HUES64 (cell line): ENCODE measurements at regions not wholly inside any gene's neighbourhood (a gene's known extent, or its start where the extent isn't known, plus 50 kb on each side); places are given as distances from the start of the nearest gene placed in this dataset.

Experiments used
- H3K27ac ChIP-seq: 2 replicates; pipeline ENCODE4 v1.7.0; 2013; ENCODE audit warnings: low read depth, low read length, inconsistent platforms
- H3K27me3 ChIP-seq: 2 replicates; pipeline ENCODE4 v1.6.1; 2013; ENCODE audit warnings: mild to moderate bottlenecking, low read length; ENCODE audit not compliant: insufficient read depth
- H3K36me3 ChIP-seq: 2 replicates; pipeline ENCODE4 v1.6.1; 2013; ENCODE audit warnings: mild to moderate bottlenecking, low read length; ENCODE audit not compliant: insufficient read depth
- H3K4me1 ChIP-seq: 2 replicates; pipeline ENCODE4 v1.6.1; 2013; ENCODE audit warnings: mild to moderate bottlenecking, low read length, moderate library complexity; ENCODE audit not compliant: insufficient read depth
- H3K4me3 ChIP-seq: 2 replicates; pipeline ENCODE4 v1.5.1; 2013; ENCODE audit warnings: mild to moderate bottlenecking, low read length, moderate library complexity
- H3K9ac ChIP-seq: 2 replicates; pipeline ENCODE4 v1.6.1; 2013; ENCODE audit warnings: mild to moderate bottlenecking, low read depth, low read length
- H3K9me3 ChIP-seq: 2 replicates; pipeline ENCODE4 v1.6.1; 2013; ENCODE audit warnings: low read depth, low read length; ENCODE audit not compliant: insufficient read depth
- WGBS: fragments of 150-250, 120-280 bp; methylation state at CpG from one replicate; pipeline ENCODE4 v1.1.7; 2013; ENCODE audit warnings: missing lambda C conversion rate; 5-methylcytosine and 5-hydroxymethylcytosine counted together

DNA sequence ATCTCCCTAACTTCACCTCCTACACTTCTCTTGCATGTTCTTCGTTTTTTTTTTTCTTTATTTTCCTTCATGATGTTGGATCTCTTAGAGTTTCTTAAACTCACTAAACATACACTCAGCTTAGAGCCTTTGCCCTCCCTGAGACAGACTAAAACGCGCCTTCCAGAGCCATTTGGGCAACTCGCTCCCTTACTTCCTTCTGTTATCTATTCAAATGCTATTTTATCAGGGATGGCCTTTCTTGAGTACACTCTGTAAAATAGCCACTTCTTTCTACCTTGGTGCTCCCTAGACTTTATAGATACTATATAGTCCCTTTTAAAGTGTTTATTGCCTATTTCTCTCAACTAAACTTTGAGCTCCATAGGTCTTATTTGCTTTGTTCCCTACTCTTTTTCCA lies 598.2 kb upstream of the NECTIN3 start:
- H3K27ac ChIP-seq, result no peak overlapping the region
- no peaks in the 10 kb centered on the region for H3K36me3 ChIP-seq
- H3K9ac ChIP-seq, result no peak overlapping the region
- H3K9me3 ChIP-seq, result no peaks in the 10 kb centered on the region
- H3K4me1 ChIP-seq, result no peaks in the 10 kb centered on the region
- H3K4me3 ChIP-seq, result no peak overlapping the region
- H3K27me3 ChIP-seq, result no peaks in the 10 kb centered on the region
- WGBS, result 84% methylated on average over 4 of the region's 4 CpGs

DNA sequence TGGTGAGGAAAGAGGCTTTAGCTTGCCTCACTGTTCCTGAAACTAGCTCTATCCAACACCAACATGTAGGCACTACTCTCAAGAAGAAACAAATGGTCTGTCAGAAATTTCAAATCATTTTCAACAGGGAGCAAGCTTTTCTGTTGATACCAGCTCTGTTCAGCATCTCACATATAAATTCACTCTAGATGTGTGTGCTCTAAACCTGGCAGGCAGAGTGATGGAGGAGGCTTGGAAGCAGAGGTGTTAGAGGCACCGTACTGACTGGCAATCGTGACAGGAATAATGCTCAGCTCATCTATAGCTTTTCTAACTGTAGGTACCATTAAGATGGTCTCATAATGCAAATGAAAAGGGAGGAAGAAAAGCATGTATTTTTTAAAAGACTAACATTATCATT lies 597.2 kb upstream of the NECTIN3 start:
- H3K4me3 ChIP-seq, result no peak overlapping the region
- no peaks in the 10 kb centered on the region for H3K4me1 ChIP-seq
- no peaks in the 10 kb centered on the region for H3K9me3 ChIP-seq
- no peaks in the 10 kb centered on the region for H3K36me3 ChIP-seq
- H3K27ac ChIP-seq, result no peak overlapping the region
- no peaks in the 10 kb centered on the region for H3K27me3 ChIP-seq
- H3K9ac ChIP-seq, result no peak overlapping the region
- 94% methylated on average over 2 of the region's 2 CpGs for WGBS

DNA sequence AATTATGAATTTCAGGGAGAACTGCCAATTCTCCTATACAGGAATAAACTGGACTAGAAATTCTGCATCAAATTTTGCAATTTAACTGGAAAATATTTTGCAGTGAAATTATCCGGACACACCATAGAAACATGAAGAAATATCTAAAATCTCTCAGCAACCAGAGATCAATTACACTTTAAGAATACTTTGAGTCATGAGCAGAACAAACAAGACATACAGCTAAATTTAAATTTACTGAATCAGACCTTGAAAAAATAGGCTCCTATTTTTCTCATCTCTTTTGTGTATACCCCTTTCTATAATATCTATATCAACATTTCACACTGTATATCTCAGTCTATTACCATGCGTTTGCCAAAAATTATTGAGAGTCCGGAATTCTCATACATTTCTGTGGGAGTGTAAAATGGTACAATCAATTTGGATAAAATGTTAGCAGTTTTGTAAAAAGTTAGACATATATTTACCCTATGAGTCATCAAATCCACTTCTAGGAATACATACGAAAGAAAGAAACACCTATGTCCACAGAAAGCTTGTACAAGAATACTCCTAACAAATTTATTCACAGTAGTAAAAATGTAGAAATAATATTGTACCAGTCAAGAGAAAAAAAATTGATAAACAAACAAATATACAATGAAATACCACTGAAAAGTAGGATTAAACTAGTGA lies 593.1 kb upstream of the NECTIN3 start:
- Histone ChIP-seq H3K9me3 (peaks cover 3% of the 10 kb centered on the region; the same call in 1 of the 2 replicates), H3K4me1 (no peaks in the 10 kb centered on the region), H3K36me3 (no peaks in the 10 kb centered on the region), H3K27me3 (no peaks in the 10 kb centered on the region), H3K27ac (no peak overlapping the region), H3K4me3 (no peak overlapping the region), H3K9ac (no peak overlapping the region)
- WGBS, result 99% methylated on average over 2 of the region's 4 CpGs

DNA sequence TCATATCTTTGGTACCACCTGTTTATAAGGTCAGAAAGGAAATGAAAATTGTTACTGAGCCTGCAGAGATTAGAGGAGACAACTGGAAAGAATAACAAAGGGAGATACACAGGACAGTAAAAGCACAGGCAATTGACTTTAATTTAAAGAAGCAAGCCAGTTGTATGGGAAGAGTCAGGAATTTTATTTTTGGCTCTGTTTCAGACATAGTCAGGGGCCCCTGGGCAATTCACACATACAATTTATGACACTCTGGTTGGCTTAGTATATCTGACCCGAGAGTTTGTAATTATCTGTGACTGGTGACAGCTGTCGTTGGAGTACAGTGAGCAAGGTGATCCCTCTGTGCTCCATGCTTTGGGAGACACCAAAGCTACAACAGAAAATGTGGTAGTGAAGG lies 591.9 kb upstream of the NECTIN3 start:
- H3K27me3 ChIP-seq, result no peaks in the 10 kb centered on the region
- no peak overlapping the region for H3K4me3 ChIP-seq
- H3K9ac ChIP-seq, result no peak overlapping the region
- 97% methylated on average over 2 of the region's 2 CpGs for WGBS
- no peak overlapping the region for H3K27ac ChIP-seq
- H3K9me3 ChIP-seq, result peaks cover 8% of the 10 kb centered on the region; the same call in 1 of the 2 replicates
- no peaks in the 10 kb centered on the region for H3K36me3 ChIP-seq
- H3K4me1 ChIP-seq, result no peaks in the 10 kb centered on the region

DNA sequence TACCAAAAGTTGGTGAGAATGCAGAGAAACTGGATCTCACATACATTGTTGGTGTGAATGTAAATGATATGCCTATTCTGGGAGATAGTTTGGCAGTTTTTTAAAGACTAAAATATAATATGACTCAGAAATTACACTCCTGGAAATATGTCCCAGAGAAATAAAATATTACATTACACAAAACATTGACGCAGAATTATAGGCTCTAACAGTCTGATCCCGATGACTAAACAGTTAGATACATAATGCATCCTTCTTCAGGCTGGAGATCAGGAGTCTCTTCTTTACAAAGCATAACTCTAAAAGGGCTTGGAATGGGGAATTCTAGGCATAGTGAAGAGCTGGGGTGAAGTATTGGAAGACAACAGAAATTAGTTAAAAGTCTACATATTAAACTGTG lies 586.2 kb upstream of the NECTIN3 start:
- Histone ChIP-seq H3K9me3 (peaks cover 35% of the 10 kb centered on the region), H3K4me1 (no peaks in the 10 kb centered on the region), H3K4me3 (no peak overlapping the region), H3K27ac (no peak overlapping the region), H3K9ac (no peak overlapping the region), H3K36me3 (no peaks in the 10 kb centered on the region), H3K27me3 (no peaks in the 10 kb centered on the region)
- 97% methylated on average over 2 of the region's 2 CpGs for WGBS

DNA sequence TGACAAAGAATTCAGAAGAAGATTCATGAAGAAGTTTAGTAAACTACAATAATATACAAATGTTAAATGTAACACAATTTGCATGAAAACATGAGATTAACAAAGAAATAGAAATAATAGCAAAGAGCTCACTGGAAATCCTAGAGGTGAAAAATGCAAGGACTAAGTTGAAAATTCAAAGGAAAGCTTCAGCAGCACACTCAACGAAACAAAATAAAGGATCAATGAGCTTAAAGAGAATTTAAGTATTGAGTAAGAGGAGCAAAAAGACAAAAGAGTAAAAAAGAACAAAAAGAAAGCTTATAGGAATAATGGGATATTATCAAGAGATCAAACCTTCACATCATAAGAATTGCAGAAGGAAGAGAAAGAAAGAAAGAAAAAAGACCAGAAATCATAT lies 583.8 kb upstream of the NECTIN3 start:
- Histone ChIP-seq H3K36me3 (no peaks in the 10 kb centered on the region), H3K4me3 (no peak overlapping the region), H3K4me1 (peaks cover 12% of the 10 kb centered on the region), H3K27me3 (no peaks in the 10 kb centered on the region), H3K9me3 (peaks cover 35% of the 10 kb centered on the region), H3K27ac (no peak overlapping the region), H3K9ac (no peak overlapping the region)
- WGBS, result 100% methylated on average over 1 of the region's 1 CpG

DNA sequence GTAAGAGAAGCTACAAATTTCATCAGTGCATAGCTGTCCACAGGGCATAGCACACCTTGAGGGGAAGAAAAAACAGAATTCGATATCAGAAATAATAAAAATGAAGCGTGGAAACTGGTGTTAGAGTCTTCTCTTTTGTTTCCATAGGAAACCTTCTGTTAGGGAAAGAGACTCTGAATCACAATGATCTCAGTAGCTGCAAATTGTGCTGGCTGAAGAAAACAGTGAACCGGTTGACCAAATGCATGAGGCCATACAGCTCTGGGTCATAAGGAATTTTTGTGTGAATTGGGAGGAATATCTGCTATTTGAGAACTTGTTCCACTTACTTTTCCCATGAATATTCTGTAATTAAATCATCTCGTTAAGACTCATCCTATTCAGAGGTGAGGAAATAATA lies 580.2 kb upstream of the NECTIN3 start:
- H3K4me1 ChIP-seq, result peaks cover 12% of the 10 kb centered on the region
- 0 out of 2 replicates have a peak overlapping the region, but pooled peaks have one; percentile 21 for H3K27ac ChIP-seq
- no peaks in the 10 kb centered on the region for H3K27me3 ChIP-seq
- 67% methylated on average over 3 of the region's 4 CpGs for WGBS
- H3K4me3 ChIP-seq, result no peak overlapping the region
- no peaks in the 10 kb centered on the region for H3K36me3 ChIP-seq
- peaks cover 21% of the 10 kb centered on the region for H3K9me3 ChIP-seq
- no peak overlapping the region for H3K9ac ChIP-seq

DNA sequence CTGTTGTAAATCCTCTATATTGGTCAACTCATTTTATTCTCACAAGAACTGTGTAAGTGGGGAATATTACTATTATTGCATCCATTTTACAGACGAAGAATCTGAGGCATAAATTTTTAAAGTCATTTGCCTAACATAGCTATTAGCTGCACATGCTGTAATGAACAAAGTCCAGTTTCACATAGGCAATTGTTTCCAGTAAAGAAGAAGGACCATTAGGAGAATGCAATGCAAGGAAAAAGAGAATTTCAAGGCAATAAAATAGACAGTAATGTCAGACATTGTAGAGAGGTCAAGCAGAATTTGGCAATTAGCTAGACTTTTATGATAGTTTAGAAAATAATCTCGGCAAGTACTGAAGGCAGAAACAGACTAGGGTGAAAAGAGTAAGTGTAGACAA lies 578.7 kb upstream of the NECTIN3 start:
- Histone ChIP-seq H3K36me3 (no peaks in the 10 kb centered on the region), H3K27ac (no peak overlapping the region), H3K27me3 (no peaks in the 10 kb centered on the region), H3K4me1 (peaks cover 12% of the 10 kb centered on the region), H3K4me3 (no peak overlapping the region), H3K9me3 (peaks cover 8% of the 10 kb centered on the region; the same call in 1 of the 2 replicates), H3K9ac (no peak overlapping the region)
- WGBS, result 92% methylated on average over 2 of the region's 2 CpGs

DNA sequence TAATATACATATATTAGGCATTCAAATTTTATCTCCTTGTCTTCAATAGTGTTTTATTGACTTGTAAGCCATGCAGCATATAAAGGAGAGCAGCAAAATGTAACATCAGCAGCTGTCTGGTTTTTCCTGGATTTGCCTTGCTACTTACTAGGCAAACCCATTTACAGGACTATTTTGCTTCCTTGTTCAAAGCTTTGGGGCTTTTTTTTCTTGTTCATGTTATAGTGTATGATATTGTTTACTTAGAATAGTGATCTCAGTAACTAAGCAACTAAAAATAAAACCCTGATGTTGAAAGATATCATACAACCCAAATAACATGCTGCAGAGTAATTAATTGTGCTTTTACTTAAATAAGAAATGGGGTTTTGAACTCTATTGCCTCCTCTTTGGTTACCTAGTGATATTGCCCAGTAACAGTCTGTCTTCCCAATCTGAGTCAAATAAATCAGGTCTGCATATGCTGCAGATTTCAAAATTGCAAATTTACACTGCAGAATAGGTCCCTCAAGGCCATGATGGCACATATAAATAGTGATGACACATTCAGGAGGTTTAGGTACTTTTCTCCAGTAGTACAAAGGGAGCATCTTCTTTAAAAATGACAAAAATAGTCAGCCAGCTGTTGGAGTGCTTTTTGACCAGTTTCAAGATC lies 578.1 kb upstream of the NECTIN3 start:
- Histone ChIP-seq H3K36me3 (no peaks in the 10 kb centered on the region), H3K27me3 (no peaks in the 10 kb centered on the region), H3K9me3 (peaks cover 3% of the 10 kb centered on the region; the same call in 1 of the 2 replicates), H3K4me1 (peaks cover 12% of the 10 kb centered on the region), H3K4me3 (no peak overlapping the region), H3K27ac (no peak overlapping the region), H3K9ac (no peak overlapping the region; the same call in 1 of the 2 replicates)

DNA sequence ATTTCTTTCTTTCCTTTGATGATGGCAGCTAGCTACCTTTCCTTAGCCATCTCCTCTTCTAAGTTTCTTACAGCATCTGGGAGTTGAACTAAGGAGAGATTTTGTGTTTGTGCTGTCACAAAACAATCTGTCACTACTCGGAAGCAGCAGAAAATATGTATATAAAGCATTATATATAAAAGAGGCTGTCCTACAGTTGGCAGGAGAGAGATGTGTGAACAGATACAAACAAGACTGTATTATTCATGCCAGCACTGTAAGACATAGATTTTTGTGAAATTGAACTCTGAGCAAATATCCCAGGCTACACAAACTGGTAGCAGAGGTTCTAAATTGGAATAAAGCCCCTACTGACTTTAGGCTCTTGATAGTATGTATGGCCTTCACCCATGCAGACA lies 577.5 kb upstream of the NECTIN3 start:
- H3K4me1 ChIP-seq, result peaks cover 12% of the 10 kb centered on the region
- no peaks in the 10 kb centered on the region for H3K27me3 ChIP-seq
- no peaks in the 10 kb centered on the region for H3K36me3 ChIP-seq
- H3K27ac ChIP-seq, result no peak overlapping the region
- H3K9me3 ChIP-seq, result no peaks in the 10 kb centered on the region
- H3K9ac ChIP-seq, result no peak overlapping the region; the same call in 1 of the 2 replicates
- no peak overlapping the region for H3K4me3 ChIP-seq
- no CpG with 5 or more reads among the region's 1 CpG for WGBS

DNA sequence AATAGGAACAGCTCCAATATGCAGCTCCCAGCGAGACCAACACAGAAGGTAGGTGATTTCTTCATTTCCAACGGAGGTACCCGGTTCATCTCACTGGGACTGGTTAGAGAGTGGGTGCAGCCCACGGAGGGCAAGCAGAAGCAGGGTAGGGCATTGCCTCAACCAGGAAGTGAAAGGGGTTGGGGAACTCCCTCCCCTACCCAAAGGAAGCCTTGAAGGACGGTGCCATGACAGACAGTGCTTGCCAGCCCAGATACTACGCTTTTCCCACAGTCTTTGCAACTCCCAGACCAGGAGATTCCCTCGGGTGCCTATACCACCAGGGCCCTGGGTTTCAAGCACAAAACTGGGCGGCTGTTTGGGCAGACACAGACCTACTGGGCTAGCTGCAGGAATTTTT lies 576.9 kb upstream of the NECTIN3 start:
- no peaks in the 10 kb centered on the region for H3K36me3 ChIP-seq
- H3K27ac ChIP-seq, result no peak overlapping the region
- no peaks in the 10 kb centered on the region for H3K27me3 ChIP-seq
- no peak overlapping the region for H3K9ac ChIP-seq
- no peaks in the 10 kb centered on the region for H3K9me3 ChIP-seq
- WGBS, result 98% methylated on average over 8 of the region's 8 CpGs
- peaks cover 12% of the 10 kb centered on the region for H3K4me1 ChIP-seq
- H3K4me3 ChIP-seq, result no peak overlapping the region
